ENCODE measurements at regions not wholly inside any gene's neighbourhood (a gene's known extent, or its start where the extent isn't known, plus 50 kb on each side); places are given as distances from the start of the nearest gene placed in this dataset.

DNA sequence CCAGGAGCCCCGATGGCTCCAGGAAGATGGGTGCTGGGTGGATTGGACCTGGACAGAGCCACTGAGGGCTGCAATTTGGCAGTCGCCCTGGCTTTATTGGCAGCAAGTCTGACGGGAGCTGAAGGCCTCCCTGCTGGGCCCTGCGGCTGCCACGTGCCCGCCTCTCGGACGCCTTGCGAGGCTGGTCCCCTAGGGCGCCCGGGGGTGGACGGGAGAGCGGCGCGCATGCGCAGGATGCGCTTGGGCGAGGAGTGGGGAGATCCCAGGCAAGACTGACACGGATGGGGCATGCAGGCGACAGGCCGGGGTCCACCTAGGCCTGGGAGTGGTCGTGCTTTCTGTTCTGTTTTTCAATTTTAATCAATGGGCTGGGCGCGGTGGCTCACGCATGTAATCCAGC lies 150.0 kb downstream of the ADAMTS15 start:
- H3K4me3 ChIP-seq (ENCODE audit: low read depth in 2 of 2, low read length in 2 of 2), result no peak overlapping the region
- no peaks in the 10 kb centered on the region for H3K9me3 ChIP-seq (ENCODE audit: control insufficient read depth, insufficient read depth, low read depth, low read length)
- no peaks in the 10 kb centered on the region for H3K4me1 ChIP-seq (ENCODE audit: control insufficient read depth, insufficient read depth, low read length)
- DNase-seq (ENCODE audit: low read depth, low spot score), result no peak
- ATAC-seq, result no peak
- intact Hi-C loops (cut with micrococcal nuclease; ENCODE audit: unreplicated experiment), result no loop called here
- in situ Hi-C loops (cut with HindIII; ENCODE audit: low pct_unique_long_range_greater_than_20kb, low sequenced_read_pairs), result no loop called here
- no peaks in the 10 kb centered on the region for H3K27me3 ChIP-seq (ENCODE audit: control insufficient read depth, insufficient read depth, low read length)
- no peak overlapping the region for H3K27ac ChIP-seq (ENCODE audit: low read length)
- TF ChIP-seq SIN3A (IDR thresholded peaks at IDR 0.05; ENCODE audit: borderline replicate concordance, insufficient read depth, low read depth, low read length), result no peak
- no peak for TF ChIP-seq TCF7L2 (IDR thresholded peaks at IDR 0.05; ENCODE audit: low read depth, low read length)
- TF ChIP-seq, protein P1, sequence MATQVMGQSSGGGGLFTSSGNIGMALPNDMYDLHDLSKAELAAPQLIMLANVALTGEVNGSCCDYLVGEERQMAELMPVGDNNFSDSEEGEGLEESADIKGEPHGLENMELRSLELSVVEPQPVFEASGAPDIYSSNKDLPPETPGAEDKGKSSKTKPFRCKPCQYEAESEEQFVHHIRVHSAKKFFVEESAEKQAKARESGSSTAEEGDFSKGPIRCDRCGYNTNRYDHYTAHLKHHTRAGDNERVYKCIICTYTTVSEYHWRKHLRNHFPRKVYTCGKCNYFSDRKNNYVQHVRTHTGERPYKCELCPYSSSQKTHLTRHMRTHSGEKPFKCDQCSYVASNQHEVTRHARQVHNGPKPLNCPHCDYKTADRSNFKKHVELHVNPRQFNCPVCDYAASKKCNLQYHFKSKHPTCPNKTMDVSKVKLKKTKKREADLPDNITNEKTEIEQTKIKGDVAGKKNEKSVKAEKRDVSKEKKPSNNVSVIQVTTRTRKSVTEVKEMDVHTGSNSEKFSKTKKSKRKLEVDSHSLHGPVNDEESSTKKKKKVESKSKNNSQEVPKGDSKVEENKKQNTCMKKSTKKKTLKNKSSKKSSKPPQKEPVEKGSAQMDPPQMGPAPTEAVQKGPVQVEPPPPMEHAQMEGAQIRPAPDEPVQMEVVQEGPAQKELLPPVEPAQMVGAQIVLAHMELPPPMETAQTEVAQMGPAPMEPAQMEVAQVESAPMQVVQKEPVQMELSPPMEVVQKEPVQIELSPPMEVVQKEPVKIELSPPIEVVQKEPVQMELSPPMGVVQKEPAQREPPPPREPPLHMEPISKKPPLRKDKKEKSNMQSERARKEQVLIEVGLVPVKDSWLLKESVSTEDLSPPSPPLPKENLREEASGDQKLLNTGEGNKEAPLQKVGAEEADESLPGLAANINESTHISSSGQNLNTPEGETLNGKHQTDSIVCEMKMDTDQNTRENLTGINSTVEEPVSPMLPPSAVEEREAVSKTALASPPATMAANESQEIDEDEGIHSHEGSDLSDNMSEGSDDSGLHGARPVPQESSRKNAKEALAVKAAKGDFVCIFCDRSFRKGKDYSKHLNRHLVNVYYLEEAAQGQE (IDR thresholded peaks at IDR 0.05; ENCODE audit: insufficient read depth in 1 of 2, low read depth in 2 of 2, low read length in 1 of 2), result no peak
- TF ChIP-seq, protein P2, sequence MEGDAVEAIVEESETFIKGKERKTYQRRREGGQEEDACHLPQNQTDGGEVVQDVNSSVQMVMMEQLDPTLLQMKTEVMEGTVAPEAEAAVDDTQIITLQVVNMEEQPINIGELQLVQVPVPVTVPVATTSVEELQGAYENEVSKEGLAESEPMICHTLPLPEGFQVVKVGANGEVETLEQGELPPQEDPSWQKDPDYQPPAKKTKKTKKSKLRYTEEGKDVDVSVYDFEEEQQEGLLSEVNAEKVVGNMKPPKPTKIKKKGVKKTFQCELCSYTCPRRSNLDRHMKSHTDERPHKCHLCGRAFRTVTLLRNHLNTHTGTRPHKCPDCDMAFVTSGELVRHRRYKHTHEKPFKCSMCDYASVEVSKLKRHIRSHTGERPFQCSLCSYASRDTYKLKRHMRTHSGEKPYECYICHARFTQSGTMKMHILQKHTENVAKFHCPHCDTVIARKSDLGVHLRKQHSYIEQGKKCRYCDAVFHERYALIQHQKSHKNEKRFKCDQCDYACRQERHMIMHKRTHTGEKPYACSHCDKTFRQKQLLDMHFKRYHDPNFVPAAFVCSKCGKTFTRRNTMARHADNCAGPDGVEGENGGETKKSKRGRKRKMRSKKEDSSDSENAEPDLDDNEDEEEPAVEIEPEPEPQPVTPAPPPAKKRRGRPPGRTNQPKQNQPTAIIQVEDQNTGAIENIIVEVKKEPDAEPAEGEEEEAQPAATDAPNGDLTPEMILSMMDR (IDR thresholded peaks at IDR 0.05), result no peak
- no peak for TF ChIP-seq POLR2AphosphoS5 (IDR thresholded peaks at IDR 0.05; ENCODE audit: low read depth, low read length)
- ChIA-PET POLR2A (no interaction called here), CTCF (no interaction called here)
- BruUV-seq (replicated peaks), result no TSS peak
- H3K36me3 ChIP-seq (ENCODE audit: control insufficient read depth, insufficient read depth, low read length), result no peaks in the 10 kb centered on the region

DNA sequence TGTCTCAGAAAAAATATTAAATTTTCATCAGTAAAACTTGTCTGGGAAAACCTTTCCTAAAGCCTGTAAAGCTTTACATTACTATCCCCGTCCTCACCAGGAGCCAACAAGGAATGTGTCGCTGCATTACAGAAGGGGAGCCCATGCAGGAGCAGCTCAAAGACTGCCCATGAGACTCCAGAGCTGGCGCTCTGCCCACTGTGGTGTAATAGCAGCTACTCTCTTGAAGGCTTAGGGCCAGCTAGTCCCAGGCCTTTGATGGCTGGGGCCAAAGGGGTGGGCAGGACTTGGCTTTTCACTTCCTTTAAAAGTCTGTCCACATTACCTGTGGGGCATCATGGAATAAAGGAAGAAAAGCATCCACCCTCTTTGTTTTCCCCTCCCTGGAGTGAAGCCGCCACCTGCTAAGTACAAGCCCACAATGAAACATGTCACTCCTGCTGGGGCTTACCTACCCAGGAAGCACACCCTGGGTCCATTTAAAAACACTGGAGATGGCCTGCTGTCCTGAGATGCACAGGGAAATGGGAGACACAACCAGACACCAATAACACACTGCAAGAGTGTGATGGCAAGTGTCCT lies 150.7 kb downstream of the ADAMTS15 start:
- POLR2A ChIA-PET, result no interaction called here
- in situ Hi-C loops (cut with HindIII; ENCODE audit: low pct_unique_long_range_greater_than_20kb, low sequenced_read_pairs), result no loop called here

More for the DNA sequence above, 150.7 kb downstream of the ADAMTS15 start:
- no TSS peak for BruUV-seq (replicated peaks)
- Histone ChIP-seq H3K36me3 (ENCODE audit: control insufficient read depth, insufficient read depth, low read length) (no peaks in the 10 kb centered on the region), H3K27ac (ENCODE audit: low read length) (no peak overlapping the region), H3K4me1 (ENCODE audit: control insufficient read depth, insufficient read depth, low read length) (no peaks in the 10 kb centered on the region), H3K4me3 (ENCODE audit: low read depth in 2 of 2, low read length in 2 of 2) (no peak overlapping the region), H3K27me3 (ENCODE audit: control insufficient read depth, insufficient read depth, low read length) (no peaks in the 10 kb centered on the region), H3K9me3 (ENCODE audit: control insufficient read depth, insufficient read depth, low read depth, low read length) (no peaks in the 10 kb centered on the region)
- CTCF ChIA-PET, result no interaction called here
- no peak for DNase-seq (ENCODE audit: low read depth, low spot score)
- no peak for ATAC-seq
- intact Hi-C loops (cut with micrococcal nuclease; ENCODE audit: unreplicated experiment), result no loop called here
- TF ChIP-seq, protein P1 (IDR thresholded peaks at IDR 0.05; ENCODE audit: insufficient read depth in 1 of 2, low read depth in 2 of 2, low read length in 1 of 2), result no peak
- no peak for TF ChIP-seq SIN3A (IDR thresholded peaks at IDR 0.05; ENCODE audit: borderline replicate concordance, insufficient read depth, low read depth, low read length)
- TF ChIP-seq POLR2AphosphoS5 (IDR thresholded peaks at IDR 0.05; ENCODE audit: low read depth, low read length), result no peak
- no peak for TF ChIP-seq TCF7L2 (IDR thresholded peaks at IDR 0.05; ENCODE audit: low read depth, low read length)
- TF ChIP-seq, protein P2 (IDR thresholded peaks at IDR 0.05), result no peak

All from Panc1 (cell line).